ENCODE measurements at regions not wholly inside any gene's neighbourhood (a gene's known extent, or its start where the extent isn't known, plus 50 kb on each side); places are given as distances from the start of the nearest gene placed in this dataset.
"Not testable (repeated sequence)": the region's sequence is repeated elsewhere in the genome, so short reads cannot be mapped to it uniquely, and the experiment has no call there.

- Histone ChIP-seq H3K27ac (ENCODE audit: insufficient read depth, low read depth, low read length) (no peak overlapping the region), H2AFZ (ENCODE audit: low read depth, low read length) (no peak overlapping the region), H3K4me2 (ENCODE audit: insufficient read depth, low read length) (no peak overlapping the region), H3K79me2 (ENCODE audit: control insufficient read depth, insufficient read depth, low read length) (no peaks in the 10 kb centered on the region), H3K4me1 (ENCODE audit: control insufficient read depth, extremely low read depth, insufficient read depth, low read length) (no peaks in the 10 kb centered on the region), H3K36me3 (ENCODE audit: control insufficient read depth in 2 of 2, extremely low read depth in 1 of 2, insufficient read depth in 2 of 2, low read length in 2 of 2) (no peaks in the 10 kb centered on the region), H3K9me3 (replicated peaks; ENCODE audit: control insufficient read depth, insufficient read depth, low read length) (no peaks in the 10 kb centered on the region), H4K20me1 (replicated peaks; ENCODE audit: control insufficient read depth, extremely low read depth, insufficient read depth, low read length) (no peaks in the 10 kb centered on the region), H3K9ac (replicated peaks; ENCODE audit: extremely low read depth, insufficient read depth, low read length) (no peak overlapping the region), H3K4me3 (replicated peaks in 1 of 3; ENCODE audit: insufficient read depth in 1 of 3, low read depth in 1 of 3, low read length in 3 of 3) (no peak overlapping the region), H3K27me3 (ENCODE audit: control insufficient read depth in 2 of 2, insufficient read depth in 2 of 2, low read length in 2 of 2) (no peaks in the 10 kb centered on the region), H3K9me1 (replicated peaks; ENCODE audit: control insufficient read depth, extremely low read depth, insufficient read depth, low read length) (no peaks in the 10 kb centered on the region)
- intact Hi-C loops (cut with micrococcal nuclease) (no loop called here), dilution Hi-C loops (cut with MboI; ENCODE audit: extremely low pct_ligation_motif_present, low sequenced_read_pairs) (no loop called here)
- no peak for DNase-seq (ENCODE audit: low read depth, low spot score)
- no TSS peak for BruUV-seq (replicated peaks)
- no peak for FAIRE-seq
- no peak for TF ChIP-seq EZH2 (IDR thresholded peaks at IDR 0.05; ENCODE audit: borderline replicate concordance, low read depth, low read length, severe bottlenecking)
- TF ChIP-seq JUN (IDR thresholded peaks at IDR 0.05; ENCODE audit: borderline replicate concordance, insufficient read depth, insufficient read length, low read depth) = no peak
- TF ChIP-seq POLR2AphosphoS5 (IDR thresholded peaks at IDR 0.05; ENCODE audit: insufficient read depth, low read depth, low read length) = no peak
- no peak for TF ChIP-seq FOS (IDR thresholded peaks at IDR 0.05; ENCODE audit: borderline replicate concordance, insufficient read depth, low read length)
- TF ChIP-seq POLR2A (IDR thresholded peaks at IDR 0.05; ENCODE audit: low read depth, low read length) = no peak
- TF ChIP-seq MYC (IDR thresholded peaks at IDR 0.05; ENCODE audit: low read depth, low read length) = no peak
- no peak for TF ChIP-seq CTCF (IDR thresholded peaks at IDR 0.05; ENCODE audit: extremely low read depth in 1 of 2, insufficient read depth in 1 of 2, low read depth in 1 of 2, low read length in 2 of 2)
- no peak for TF ChIP-seq GATA2 (IDR thresholded peaks at IDR 0.05; ENCODE audit: insufficient read depth, insufficient read length, low read depth, low read length)
- no peak for TF ChIP-seq MAX (IDR thresholded peaks at IDR 0.05; ENCODE audit: insufficient read depth, insufficient read length)
- ChIA-PET POLR2A (no interaction called here), CTCF (no interaction called here)
Measured at GRCh38 chr9:68614121-68614520, 73.4 kb upstream of the TMEM252 start.

GRCh38 chr9:68617011-68617410 is 76.3 kb upstream of the TMEM252 start:
- BruUV-seq (replicated peaks); FAIRE-seq; POLR2A ChIA-PET: not testable (repeated sequence)

More at GRCh38 chr9:68617011-68617410, 76.3 kb upstream of the TMEM252 start:
- H2AFZ ChIP-seq (ENCODE audit: low read depth, low read length); H3K4me3 ChIP-seq (replicated peaks in 1 of 3; ENCODE audit: insufficient read depth in 1 of 3, low read depth in 1 of 3, low read length in 3 of 3); H3K4me1 ChIP-seq (ENCODE audit: control insufficient read depth, extremely low read depth, insufficient read depth, low read length); H4K20me1 ChIP-seq (replicated peaks; ENCODE audit: control insufficient read depth, extremely low read depth, insufficient read depth, low read length); H3K9me3 ChIP-seq (replicated peaks; ENCODE audit: control insufficient read depth, insufficient read depth, low read length); H3K79me2 ChIP-seq (ENCODE audit: control insufficient read depth, insufficient read depth, low read length); H3K27ac ChIP-seq (ENCODE audit: insufficient read depth, low read depth, low read length); H3K9me1 ChIP-seq (replicated peaks; ENCODE audit: control insufficient read depth, extremely low read depth, insufficient read depth, low read length); H3K4me2 ChIP-seq (ENCODE audit: insufficient read depth, low read length); DNase-seq (ENCODE audit: low read depth, low spot score); CTCF ChIA-PET; dilution Hi-C loops (cut with MboI; ENCODE audit: extremely low pct_ligation_motif_present, low sequenced_read_pairs); H3K9ac ChIP-seq (replicated peaks; ENCODE audit: extremely low read depth, insufficient read depth, low read length); H3K27me3 ChIP-seq (ENCODE audit: control insufficient read depth in 2 of 2, insufficient read depth in 2 of 2, low read length in 2 of 2); intact Hi-C loops (cut with micrococcal nuclease); H3K36me3 ChIP-seq (ENCODE audit: control insufficient read depth in 2 of 2, extremely low read depth in 1 of 2, insufficient read depth in 2 of 2, low read length in 2 of 2): not testable (repeated sequence)

Measured in endothelial cell of umbilical vein (primary cell).